ENCODE measurements at regions not wholly inside any gene's neighbourhood (a gene's known extent, or its start where the extent isn't known, plus 50 kb on each side); places are given as distances from the start of the nearest gene placed in this dataset.

- TF ChIP-seq, protein P1, sequence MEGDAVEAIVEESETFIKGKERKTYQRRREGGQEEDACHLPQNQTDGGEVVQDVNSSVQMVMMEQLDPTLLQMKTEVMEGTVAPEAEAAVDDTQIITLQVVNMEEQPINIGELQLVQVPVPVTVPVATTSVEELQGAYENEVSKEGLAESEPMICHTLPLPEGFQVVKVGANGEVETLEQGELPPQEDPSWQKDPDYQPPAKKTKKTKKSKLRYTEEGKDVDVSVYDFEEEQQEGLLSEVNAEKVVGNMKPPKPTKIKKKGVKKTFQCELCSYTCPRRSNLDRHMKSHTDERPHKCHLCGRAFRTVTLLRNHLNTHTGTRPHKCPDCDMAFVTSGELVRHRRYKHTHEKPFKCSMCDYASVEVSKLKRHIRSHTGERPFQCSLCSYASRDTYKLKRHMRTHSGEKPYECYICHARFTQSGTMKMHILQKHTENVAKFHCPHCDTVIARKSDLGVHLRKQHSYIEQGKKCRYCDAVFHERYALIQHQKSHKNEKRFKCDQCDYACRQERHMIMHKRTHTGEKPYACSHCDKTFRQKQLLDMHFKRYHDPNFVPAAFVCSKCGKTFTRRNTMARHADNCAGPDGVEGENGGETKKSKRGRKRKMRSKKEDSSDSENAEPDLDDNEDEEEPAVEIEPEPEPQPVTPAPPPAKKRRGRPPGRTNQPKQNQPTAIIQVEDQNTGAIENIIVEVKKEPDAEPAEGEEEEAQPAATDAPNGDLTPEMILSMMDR (IDR thresholded peaks at IDR 0.05) = no peak
- no peak for TF ChIP-seq POLR2A (IDR thresholded peaks at IDR 0.05)
Measured at GRCh38 chr18:29982218-29982617, 1060.3 kb downstream of the DSC3 start.
